ENCODE measurements at regions not wholly inside any gene's neighbourhood (a gene's known extent, or its start where the extent isn't known, plus 50 kb on each side); places are given as distances from the start of the nearest gene placed in this dataset.

- 36 to 45% methylated on average over 4 of the region's 4 CpGs for whole genome bisulfite sequencing, 2 donors
- H3K27me3 ChIP-seq = no peaks in the 10 kb centered on the region
- DNase-seq = peak; percentile 16
These were observed 50.6 kb upstream of the IKZF2 start for GRCh38 chr2:213202011-213202410.

GRCh38 chr2:213205944-213206343 is 54.5 kb upstream of the IKZF2 start:
- no peak overlapping the region for H3K27ac ChIP-seq
- H3K27me3 ChIP-seq = no peaks in the 10 kb centered on the region
- intact Hi-C loops (cut with DNase I; ENCODE audit: low total_unique reads) = no loop called here
- TF ChIP-seq CTCF (IDR thresholded peaks at IDR 0.05) (no peak), POLR2A (IDR thresholded peaks at IDR 0.05) (no peak)
- no peaks in the 10 kb centered on the region for H3K36me3 ChIP-seq (ENCODE audit: low read depth, missing control alignments)
- DNase-seq = no peak
- no peaks in the 10 kb centered on the region for H3K9me3 ChIP-seq
- 91 to 97% methylated on average over 1 of the region's 1 CpG for WGBS, 2 donors
- peaks cover 6% of the 10 kb centered on the region for H3K4me1 ChIP-seq
- H3K4me3 ChIP-seq = no peak overlapping the region

More at GRCh38 chr2:213202011-213202410, 50.6 kb upstream of the IKZF2 start:
- no peaks in the 10 kb centered on the region for H3K9me3 ChIP-seq
- peaks cover 6% of the 10 kb centered on the region for H3K4me1 ChIP-seq
- intact Hi-C loops (cut with DNase I; ENCODE audit: low total_unique reads) = no loop called here
- H3K36me3 ChIP-seq (ENCODE audit: low read depth, missing control alignments) = no peaks in the 10 kb centered on the region
- peak overlapping the region in 1 of 2 donors; percentile 7 for H3K27ac ChIP-seq
- no peak overlapping the region for H3K4me3 ChIP-seq
- no peak for TF ChIP-seq CTCF (IDR thresholded peaks at IDR 0.05)
- no peak for TF ChIP-seq POLR2A (IDR thresholded peaks at IDR 0.05)

- no peak overlapping the region for H3K4me3 ChIP-seq
- WGBS, 2 donors = 82 to 88% methylated on average over 6 of the region's 6 CpGs
- no peak overlapping the region for H3K27ac ChIP-seq
- no peaks in the 10 kb centered on the region for H3K27me3 ChIP-seq
- intact Hi-C loops (cut with DNase I; ENCODE audit: low total_unique reads) = no loop called here
- DNase-seq = no peak
- H3K36me3 ChIP-seq (ENCODE audit: low read depth, missing control alignments) = no peaks in the 10 kb centered on the region
- TF ChIP-seq POLR2A (IDR thresholded peaks at IDR 0.05) = no peak
- TF ChIP-seq CTCF (IDR thresholded peaks at IDR 0.05) = no peak
- peaks cover 5% of the 10 kb centered on the region for H3K4me1 ChIP-seq
- no peaks in the 10 kb centered on the region for H3K9me3 ChIP-seq
These were observed 61.8 kb upstream of the IKZF2 start for GRCh38 chr2:213213186-213213585.

- 50 to 65% methylated on average over 10 of the region's 10 CpGs for WGBS, 2 donors
- no peak overlapping the region for H3K27ac ChIP-seq
- H3K4me3 ChIP-seq = no peak overlapping the region
- H3K4me1 ChIP-seq = peaks cover 5% of the 10 kb centered on the region
- DNase-seq = no peak
- no peaks in the 10 kb centered on the region for H3K27me3 ChIP-seq
- no peaks in the 10 kb centered on the region for H3K36me3 ChIP-seq (ENCODE audit: low read depth, missing control alignments)
- no peak for TF ChIP-seq POLR2A (IDR thresholded peaks at IDR 0.05)
- no peak for TF ChIP-seq CTCF (IDR thresholded peaks at IDR 0.05)
- intact Hi-C loops (cut with DNase I; ENCODE audit: low total_unique reads) = no loop called here
- no peaks in the 10 kb centered on the region for H3K9me3 ChIP-seq
These were observed 62.8 kb upstream of the IKZF2 start for GRCh38 chr2:213214209-213214608.

- DNase-seq = no peak
- intact Hi-C loops (cut with DNase I; ENCODE audit: low total_unique reads) = no loop called here
- H3K9me3 ChIP-seq = no peaks in the 10 kb centered on the region
- no peak overlapping the region for H3K4me3 ChIP-seq
- no peaks in the 10 kb centered on the region for H3K27me3 ChIP-seq
- H3K36me3 ChIP-seq (ENCODE audit: low read depth, missing control alignments) = no peaks in the 10 kb centered on the region
- peaks cover 5% of the 10 kb centered on the region for H3K4me1 ChIP-seq
- H3K27ac ChIP-seq = peak overlapping the region in 1 of 2 donors; percentile 3
- no peak for TF ChIP-seq CTCF (IDR thresholded peaks at IDR 0.05)
- TF ChIP-seq POLR2A (IDR thresholded peaks at IDR 0.05) = no peak
- WGBS, 2 donors = 33 to 35% methylated on average over 5 of the region's 5 CpGs
These were observed 65.0 kb upstream of the IKZF2 start for GRCh38 chr2:213216461-213216860.

All from testis (tissue), 2 donors.